SK-N-SH (cell line): ENCODE measurements at regions not wholly inside any gene's neighbourhood (a gene's known extent, or its start where the extent isn't known, plus 50 kb on each side); places are given as distances from the start of the nearest gene placed in this dataset.

Experiments used
- MXI1 ChIP-seq: IDR thresholded peaks from 2 replicates; pipeline ENCODE4 v1.6.1; 2012; ENCODE audit warnings: mild to moderate bottlenecking, low read depth, low read length, improper control_type of control experiment
- TAF1 ChIP-seq: IDR thresholded peaks from 2 replicates; pipeline ENCODE4 v1.6.1; 2012; ENCODE audit warnings: low read depth, mild to moderate bottlenecking, low read length, moderate library complexity, borderline replicate concordance

GRCh38 chr1:30095051-30095450, 628.3 kb downstream of the MATN1 start:
- TF ChIP-seq TAF1 (no peak), MXI1 (no peak)
